ENCODE measurements at regions not wholly inside any gene's neighbourhood (a gene's known extent, or its start where the extent isn't known, plus 50 kb on each side); places are given as distances from the start of the nearest gene placed in this dataset.

DNA sequence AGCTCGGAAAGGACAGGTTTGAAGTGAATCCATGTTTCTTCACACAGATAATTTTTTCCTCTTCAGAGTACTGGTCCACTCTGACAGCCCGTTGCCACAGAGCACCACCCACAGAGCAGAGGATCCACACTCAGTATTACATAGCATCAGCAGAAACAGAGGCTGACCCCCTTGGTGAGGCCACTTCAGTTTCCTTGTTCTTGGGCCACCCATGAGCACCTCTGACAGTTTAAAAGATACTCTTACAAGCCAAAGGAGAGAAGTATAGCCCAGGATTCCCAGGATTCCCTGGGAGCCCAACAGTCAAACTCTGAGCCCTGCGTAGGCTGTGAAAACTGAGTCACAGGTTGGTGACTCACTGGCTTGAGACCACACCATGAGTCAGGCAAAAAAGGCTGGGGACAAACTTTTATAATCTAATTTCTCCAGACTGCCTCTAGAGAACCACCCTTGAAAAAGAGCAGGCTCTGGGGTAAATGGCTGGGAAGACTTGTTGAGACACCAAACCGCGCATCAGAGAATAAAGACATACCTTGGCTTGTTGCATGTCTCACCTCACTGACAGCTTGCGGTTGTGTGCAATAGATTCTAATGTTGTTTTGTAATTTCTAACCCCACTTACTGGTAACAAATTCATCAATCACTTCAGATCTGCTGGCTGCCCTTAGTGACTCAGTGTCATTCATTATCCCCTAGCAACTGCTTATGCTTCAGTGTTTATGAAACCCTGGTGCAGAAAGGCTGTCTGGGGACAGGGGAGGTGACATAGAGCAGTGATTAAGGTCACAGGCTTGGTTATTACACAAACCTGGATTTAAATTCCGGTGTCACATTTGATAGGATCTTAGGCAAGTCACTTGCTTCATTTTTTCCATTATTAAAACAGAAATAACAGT is 56.9 kb upstream of the PRSS23 start:
- Mint-ChIP-seq H3K4me1 (peaks cover 13 to 23% of the 10 kb centered on the region in 2 experiments), H3K27ac (no peak overlapping the region; a peak in 1 of 7 replicates), H3K36me3 (ENCODE audit: insufficient read depth in 1 of 3, low read depth in 3 of 3) (peaks cover 0 to 2% (median 0%) of the 10 kb centered on the region in 3 experiments; a peak in 2 of 7 replicates), H3K27me3 (ENCODE audit: low read depth) (no peaks in the 10 kb centered on the region), H3K4me3 (no peak overlapping the region), H3K9me3 (no peaks in the 10 kb centered on the region; a peak in 1 of 5 replicates)
- no peak overlapping the region for H2AFZ ChIP-seq (ENCODE audit: low read length)
- H2BK5ac ChIP-seq (ENCODE audit: insufficient read length, low read length), result no peak overlapping the region
- no peaks in the 10 kb centered on the region for H3K79me1 ChIP-seq (ENCODE audit: insufficient read depth, low read depth, low read length, poor library complexity, severe bottlenecking)
- no peak overlapping the region for H4K91ac ChIP-seq (ENCODE audit: insufficient read length, low read depth, low read length)
- H3K27ac ChIP-seq (ENCODE audit: insufficient read length, low read depth, low read length), result no peak overlapping the region
- H3T11ph ChIP-seq (ENCODE audit: low read length), result no peak overlapping the region
- no peaks in the 10 kb centered on the region for H3K9me3 ChIP-seq (ENCODE audit: control insufficient read depth, low read depth, low read length)
- H2BK120ac ChIP-seq (ENCODE audit: low read depth, low read length, poor library complexity, severe bottlenecking), result no peak overlapping the region
- H2AK5ac ChIP-seq (ENCODE audit: insufficient read length, low read length), result no peak overlapping the region
- H3K9ac ChIP-seq (ENCODE audit: extremely low read depth, insufficient read length, low read length), result no peak overlapping the region
- H3K79me2 ChIP-seq (ENCODE audit: insufficient read depth, low read length), result no peaks in the 10 kb centered on the region
- no peak overlapping the region for H3K4me2 ChIP-seq (ENCODE audit: insufficient read depth, insufficient read length, low read length)
- TF ChIP-seq, protein P1, sequence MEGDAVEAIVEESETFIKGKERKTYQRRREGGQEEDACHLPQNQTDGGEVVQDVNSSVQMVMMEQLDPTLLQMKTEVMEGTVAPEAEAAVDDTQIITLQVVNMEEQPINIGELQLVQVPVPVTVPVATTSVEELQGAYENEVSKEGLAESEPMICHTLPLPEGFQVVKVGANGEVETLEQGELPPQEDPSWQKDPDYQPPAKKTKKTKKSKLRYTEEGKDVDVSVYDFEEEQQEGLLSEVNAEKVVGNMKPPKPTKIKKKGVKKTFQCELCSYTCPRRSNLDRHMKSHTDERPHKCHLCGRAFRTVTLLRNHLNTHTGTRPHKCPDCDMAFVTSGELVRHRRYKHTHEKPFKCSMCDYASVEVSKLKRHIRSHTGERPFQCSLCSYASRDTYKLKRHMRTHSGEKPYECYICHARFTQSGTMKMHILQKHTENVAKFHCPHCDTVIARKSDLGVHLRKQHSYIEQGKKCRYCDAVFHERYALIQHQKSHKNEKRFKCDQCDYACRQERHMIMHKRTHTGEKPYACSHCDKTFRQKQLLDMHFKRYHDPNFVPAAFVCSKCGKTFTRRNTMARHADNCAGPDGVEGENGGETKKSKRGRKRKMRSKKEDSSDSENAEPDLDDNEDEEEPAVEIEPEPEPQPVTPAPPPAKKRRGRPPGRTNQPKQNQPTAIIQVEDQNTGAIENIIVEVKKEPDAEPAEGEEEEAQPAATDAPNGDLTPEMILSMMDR (conservative IDR thresholded peaks at IDR 0.05), result no peak
- no CpG with 5 or more reads among the region's 7 CpGs for WGBS (ENCODE audit: extremely low coverage, insufficient read length, low lambda C conversion rate)
- no peak overlapping the region for H3K14ac ChIP-seq (ENCODE audit: insufficient read depth, low read length)
- no peak overlapping the region for H3K23ac ChIP-seq (ENCODE audit: insufficient read length, low read depth, low read length)
- H2BK12ac ChIP-seq (ENCODE audit: insufficient read length, low read depth, low read length), result no peak overlapping the region
- DNase-seq, result no peak
- H2BK20ac ChIP-seq (ENCODE audit: low read depth, low read length, poor library complexity, severe bottlenecking), result no peak overlapping the region
- no peak overlapping the region for H2BK15ac ChIP-seq (ENCODE audit: low read depth, low read length)
- no peak overlapping the region for H4K8ac ChIP-seq (replicated peaks; ENCODE audit: insufficient read length, low read depth, low read length)
- H3K56ac ChIP-seq (ENCODE audit: insufficient read length, low read depth, low read length), result no peak overlapping the region
- H3K23me2 ChIP-seq (ENCODE audit: insufficient read length, low read depth, low read length, poor library complexity, severe bottlenecking), result no peaks in the 10 kb centered on the region
- H4K5ac ChIP-seq (ENCODE audit: insufficient read length, low read depth, low read length), result no peak overlapping the region
- H3K27me3 ChIP-seq (ENCODE audit: insufficient read depth, low read length), result no peaks in the 10 kb centered on the region
- H3K4ac ChIP-seq (ENCODE audit: low read depth, low read length), result no peak overlapping the region
- no peaks in the 10 kb centered on the region for H4K20me1 ChIP-seq (ENCODE audit: control insufficient read depth, insufficient read depth, insufficient read length)
- H3K4me1 ChIP-seq (ENCODE audit: insufficient read depth, low read length), result no peaks in the 10 kb centered on the region; the same call in 1 of the 2 replicates
- H3K18ac ChIP-seq (ENCODE audit: insufficient read length, low read depth, low read length), result no peak overlapping the region
